NCI-H82 treated with DMSO at 0.1 percent for 48 hours (cell line): ENCODE measurements at regions not wholly inside any gene's neighbourhood (a gene's known extent, or its start where the extent isn't known, plus 50 kb on each side); places are given as distances from the start of the nearest gene placed in this dataset.
A peak's percentile ranks its signal among the peaks of the same experiment; 100 is the strongest.

Source experiments
- DNase-seq: peaks from one replicate; lab custom pipeline; 2025; ENCODE audit not compliant: unreplicated experiment; lab: John Stamatoyannopoulos, UW

DNA sequence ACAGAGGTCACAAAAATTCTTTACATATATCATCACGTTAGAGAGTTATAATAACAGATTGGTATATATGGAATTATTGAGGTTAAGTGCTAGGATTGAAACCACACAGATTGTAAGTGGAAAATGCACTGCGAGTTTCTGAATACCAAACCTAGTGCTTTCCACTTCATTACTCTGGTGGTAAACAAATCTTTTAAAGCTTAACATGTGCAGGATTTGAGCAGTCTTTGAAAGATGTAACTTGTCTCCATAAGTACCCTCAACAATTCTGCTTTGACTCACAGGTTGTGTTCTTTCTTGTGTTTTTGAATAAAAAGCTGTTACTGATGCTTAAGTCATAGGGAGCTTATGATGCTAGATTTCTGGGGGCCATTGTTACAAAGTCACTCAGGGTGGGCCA, 314.7 kb upstream of the DACH1 start:
- no peak for DNase-seq

DNA sequence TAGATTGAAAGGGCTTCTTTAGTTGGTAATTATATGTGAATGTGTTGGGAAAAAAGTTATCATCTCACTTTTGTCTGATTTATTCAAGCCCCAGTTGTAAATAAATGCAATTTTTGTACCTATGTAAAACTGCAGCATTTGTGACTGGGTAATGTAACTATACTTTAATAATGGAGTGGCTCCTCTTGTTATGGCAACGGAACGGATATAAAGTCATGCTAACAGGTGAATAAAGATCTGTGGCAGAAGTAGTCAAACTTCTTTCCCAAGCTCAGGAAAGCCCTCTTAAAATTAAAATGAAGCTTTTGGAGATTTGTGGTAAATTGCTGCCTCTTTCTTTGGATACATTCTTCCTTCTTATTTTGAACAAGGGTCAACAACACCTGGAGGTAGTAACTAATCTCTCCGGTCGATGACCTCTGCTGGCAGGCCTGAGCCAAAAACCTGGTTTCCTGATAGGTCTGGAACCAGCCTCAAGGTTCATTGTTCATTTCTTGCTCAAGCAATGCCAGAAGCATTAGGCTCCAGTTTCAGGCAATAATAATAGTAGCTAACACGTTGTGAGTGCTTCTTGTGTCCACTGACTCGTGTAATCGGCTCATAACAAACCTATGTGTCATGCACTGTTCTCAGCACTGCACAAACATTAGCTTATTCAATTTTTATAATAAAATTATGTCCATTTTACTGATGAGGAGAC, 313.4 kb upstream of the DACH1 start:
- no peak for DNase-seq

DNA sequence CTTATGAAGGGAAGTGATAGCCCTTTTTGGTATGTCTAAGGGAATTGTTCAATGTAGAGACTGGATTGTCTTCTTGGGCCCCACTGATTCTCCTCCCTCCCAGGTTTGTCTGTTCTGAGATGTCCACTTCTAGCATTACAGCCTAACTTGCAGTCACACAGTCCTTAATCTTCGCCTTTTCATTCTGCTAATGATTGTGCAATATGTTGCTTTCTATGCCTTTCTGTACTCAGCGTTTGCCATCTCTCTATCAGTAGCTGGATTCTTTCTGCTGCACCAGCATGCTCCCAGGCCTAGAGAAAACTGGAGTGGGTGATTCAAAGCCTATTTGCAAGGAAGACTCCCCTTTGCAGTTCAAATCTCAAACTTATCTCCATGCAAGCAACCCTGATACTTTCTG, 307.5 kb upstream of the DACH1 start:
- DNase-seq = no peak

DNA sequence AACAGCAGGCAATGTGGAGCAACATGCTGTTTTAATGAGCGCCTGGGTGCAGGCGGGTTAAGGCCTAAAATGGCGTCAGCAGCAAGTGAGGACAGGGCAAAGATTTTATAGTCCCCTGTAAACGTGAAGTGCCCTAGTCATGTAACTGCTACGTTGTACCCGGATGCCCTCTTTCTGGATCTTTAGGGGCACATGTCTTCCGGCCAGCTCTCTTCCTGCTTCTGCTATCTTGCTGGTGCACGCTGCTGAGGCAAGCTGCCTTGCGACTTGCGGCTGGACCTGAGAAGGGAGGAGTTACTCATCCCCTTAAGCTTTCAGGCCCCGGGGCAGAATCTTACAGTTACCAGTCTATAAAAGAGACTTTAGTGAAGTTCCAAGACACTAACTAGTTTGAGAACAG, 303.6 kb upstream of the DACH1 start:
- DNase-seq = no peak

GRCh38 chr13:72168126-72168855, 301.3 kb upstream of the DACH1 start:
- DNase-seq = no peak

DNA sequence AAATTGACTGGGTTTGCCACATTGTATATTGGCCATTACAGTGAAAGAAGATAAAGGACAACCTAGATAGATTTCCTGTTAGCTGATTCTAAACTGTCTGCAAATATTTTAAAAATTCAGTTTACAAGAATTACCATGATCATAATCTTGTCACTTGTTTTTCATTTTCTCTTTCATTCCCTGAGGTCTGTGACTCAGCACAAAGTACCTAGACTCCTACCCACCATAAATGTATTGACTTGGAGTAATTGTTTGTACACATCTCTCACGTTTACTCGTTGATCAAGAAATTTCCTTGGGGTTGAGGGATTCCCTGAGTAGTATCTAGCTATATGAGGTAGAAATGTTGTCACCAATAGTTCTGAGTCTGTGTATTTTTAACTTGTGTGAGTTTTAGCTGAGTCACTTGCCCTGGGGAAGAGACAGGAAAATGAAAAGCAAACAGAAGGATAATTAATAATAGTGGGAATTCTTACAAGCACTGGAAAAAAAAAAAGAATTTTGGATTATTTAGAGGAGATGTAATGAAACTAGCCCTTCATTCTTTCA, 299.2 kb upstream of the DACH1 start:
- DNase-seq = no peak

DNA sequence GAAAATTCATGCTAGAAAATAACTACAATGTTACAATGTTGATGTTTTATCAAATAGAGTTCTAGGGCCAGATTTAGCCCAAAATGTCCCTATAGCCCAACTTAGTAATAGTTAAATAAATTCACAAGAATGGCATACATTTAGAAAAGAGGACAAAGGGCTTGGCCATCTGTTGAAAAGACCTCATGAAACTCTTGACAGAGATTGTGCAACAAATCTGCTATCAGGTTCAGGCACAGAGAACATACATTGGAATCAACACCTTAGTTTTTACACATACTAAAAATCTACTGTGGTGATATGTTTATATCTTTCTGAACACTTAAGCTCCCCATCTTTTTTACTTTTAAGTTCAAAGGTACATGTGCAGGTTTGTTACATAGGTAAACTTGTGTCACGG, 298.3 kb upstream of the DACH1 start:
- peak; percentile 57 for DNase-seq

DNA sequence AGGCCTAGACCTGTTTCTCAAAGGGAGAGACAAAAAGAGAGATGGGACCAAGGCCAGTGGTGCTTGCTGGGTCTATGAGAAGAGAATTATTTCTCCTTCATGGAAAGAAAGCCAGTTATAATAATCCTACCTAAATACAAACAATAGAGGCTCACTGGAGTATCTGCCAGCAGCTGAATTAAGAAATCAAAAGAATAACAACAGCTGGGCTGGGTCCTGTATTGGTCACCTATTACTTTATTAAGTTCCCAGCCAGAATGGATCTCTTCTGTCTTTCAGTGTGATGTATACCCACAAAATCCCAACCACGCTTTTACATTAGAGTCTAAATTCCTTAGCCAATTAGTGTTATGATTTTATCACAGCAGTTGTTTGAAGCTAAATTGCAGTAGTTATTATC, 297.8 kb upstream of the DACH1 start:
- DNase-seq = peak; percentile 42

GRCh38 chr13:72163678-72164077, 296.7 kb upstream of the DACH1 start:
- DNase-seq = peak; percentile 34

DNA sequence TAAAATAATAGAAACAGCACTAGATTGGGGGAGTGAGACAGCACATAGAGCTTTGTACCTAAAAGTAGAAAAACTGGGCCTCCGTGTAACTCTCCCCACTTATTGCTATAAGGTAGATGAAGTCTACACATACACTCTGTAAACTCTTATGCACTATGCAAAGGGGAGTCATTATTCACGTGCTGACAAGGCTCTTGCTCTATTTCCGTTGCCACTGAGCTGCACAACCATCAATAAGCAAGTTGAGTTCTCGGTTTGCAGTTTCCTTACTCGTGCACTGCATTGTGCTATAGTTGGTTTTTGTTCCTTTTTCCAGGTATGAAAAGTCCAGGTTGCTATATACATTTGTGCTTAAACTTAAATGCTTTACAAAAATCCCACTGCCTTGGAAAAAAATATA, 294.0 kb upstream of the DACH1 start:
- DNase-seq = no peak

DNA sequence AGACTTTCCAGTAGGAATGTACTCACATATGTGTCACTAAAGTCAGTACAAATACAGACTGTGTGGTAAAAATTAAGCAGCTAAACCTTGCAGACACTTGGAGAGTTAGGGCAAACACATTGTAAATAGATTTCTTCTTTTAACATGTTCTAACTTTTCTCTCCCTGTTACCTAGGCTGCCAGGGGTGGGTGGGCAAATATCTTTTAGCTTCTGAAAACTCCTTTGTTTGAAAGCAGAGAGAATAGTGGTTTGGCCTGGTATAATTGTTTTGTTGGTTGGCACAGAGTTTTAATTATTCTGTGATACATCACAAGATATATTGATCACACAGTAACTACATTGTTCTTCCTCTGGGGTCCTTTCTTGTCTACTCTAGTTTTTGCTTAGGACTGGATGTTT, 289.8 kb upstream of the DACH1 start:
- no peak for DNase-seq

DNA sequence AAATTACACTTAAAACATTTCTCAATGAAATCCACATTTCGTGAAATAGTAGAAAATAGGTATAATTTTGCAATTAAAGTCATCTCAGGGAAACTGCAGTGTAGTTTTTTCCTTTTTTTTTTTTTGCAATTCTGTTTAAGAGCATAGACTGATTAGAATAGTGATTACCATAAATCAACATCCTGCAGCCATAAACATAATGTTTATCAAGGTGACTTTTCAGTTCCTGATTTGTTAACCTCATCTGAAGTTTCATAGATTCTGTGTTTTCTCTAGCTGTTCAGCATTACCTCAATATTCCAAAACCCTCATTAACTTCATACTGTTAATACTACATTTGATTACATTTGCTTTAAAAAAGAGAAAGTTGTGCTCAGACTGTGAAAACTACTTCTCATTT, 286.3 kb upstream of the DACH1 start:
- no peak for DNase-seq

DNA sequence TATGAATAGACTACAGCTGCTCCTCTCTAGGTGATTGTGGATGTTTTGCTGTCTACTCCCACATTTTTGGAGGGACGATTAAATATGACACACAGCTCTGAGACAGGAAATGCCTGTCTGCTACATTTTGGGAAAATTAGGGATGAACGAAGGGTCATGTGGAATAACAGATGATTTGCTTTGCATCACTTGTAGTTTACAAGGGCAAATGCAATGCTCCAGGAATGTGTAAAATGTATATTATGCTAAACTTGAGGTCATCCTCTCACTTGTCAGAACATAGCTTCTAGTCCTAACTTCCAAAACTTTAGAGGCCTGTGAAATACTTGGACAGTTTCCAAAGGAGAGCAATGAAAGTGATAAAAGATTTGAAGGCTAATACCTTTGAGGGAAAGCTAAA, 284.2 kb upstream of the DACH1 start:
- DNase-seq = no peak

DNA sequence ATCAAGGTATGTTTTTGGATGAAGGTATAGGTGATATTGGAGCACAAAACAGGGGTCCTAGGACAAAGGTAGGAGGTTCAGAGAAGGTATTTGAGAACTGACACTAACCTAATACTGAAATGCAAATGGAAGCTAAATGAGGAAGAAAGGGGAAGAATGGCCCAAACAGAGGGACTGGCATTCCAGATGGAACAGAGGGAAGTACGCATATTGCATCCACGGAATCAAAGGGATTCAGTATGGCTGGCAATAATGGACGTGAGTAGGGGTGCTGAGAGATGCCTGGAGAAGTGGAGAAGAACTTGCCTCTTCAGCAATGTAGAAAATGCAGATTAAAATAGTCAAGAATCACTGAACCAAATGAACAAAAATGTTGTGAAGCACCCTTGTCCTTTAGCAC, 283.5 kb upstream of the DACH1 start:
- no peak for DNase-seq

- DNase-seq = no peak
Measured at GRCh38 chr13:72149701-72150100, 282.7 kb upstream of the DACH1 start.

- DNase-seq = no peak
Measured at GRCh38 chr13:72146816-72147215, 279.8 kb upstream of the DACH1 start.

- DNase-seq = no peak
Measured at GRCh38 chr13:72145383-72145782, 278.4 kb upstream of the DACH1 start.

DNA sequence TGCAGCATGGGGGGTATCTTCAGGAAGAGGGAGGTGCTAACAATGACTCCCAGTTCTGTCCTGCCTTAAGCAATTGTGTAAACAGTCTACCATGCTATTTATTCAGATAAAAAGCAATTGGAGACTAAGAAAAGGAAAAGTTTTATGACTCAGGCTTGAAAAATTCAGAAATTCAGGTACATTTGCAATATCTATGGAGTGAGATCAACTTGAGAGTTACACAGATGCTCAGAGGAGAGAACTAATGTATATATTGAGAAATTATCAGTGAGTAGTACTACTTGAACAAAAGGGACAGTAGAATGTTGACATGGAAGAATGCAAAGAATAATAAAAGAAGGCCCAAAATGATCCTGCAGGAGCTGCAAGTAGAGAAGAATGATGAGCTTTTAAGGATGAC, 277.6 kb upstream of the DACH1 start:
- DNase-seq = no peak

DNA sequence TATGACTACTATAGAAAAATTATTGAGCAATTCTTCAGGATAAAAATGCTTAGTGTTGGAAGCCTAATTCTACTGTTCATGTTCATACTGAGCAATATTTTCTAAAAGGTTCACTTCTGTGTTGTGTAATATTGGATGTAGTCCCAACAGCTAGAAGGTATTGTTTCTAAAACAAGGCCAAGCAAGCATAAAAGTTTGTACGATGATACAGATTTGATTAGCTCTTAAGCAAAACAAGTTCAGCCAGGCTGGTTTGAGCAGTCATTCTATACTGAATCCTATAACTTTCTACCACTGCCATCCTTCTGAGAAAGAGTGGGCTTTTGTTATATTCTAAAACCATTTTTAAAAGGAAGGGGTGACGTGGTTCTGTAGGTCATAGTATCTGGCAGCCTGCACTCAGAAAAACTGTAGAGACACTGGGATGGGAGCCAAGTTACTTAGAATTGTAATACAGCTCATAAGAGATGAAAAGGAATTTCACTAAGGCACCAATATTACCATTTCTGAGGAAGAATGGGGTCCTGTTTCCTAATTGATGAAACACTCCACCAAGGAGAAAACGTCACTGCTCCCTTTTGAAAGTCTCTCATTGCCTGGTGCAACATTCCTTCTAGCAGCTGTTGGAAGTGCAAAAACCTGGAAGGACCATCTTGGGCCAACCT, 275.0 kb upstream of the DACH1 start:
- no peak for DNase-seq

DNA sequence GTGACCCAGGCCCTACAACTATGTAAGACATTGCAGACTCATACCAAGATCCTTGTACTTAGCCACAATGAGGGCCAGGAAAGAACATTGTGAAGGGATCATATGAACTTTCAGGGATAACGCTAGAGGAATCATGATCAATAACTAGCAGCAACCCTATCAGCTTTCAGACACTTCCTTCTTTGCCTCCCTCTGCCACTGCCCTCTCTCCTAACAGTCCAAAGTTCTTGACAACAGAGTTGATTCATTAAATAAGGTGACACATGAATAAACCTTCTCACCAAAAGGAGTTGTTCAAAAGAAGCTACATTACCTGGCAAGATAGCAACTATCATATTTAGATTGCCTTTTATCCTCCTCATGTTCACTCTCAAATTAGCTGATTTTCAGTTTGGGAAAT, 272.2 kb upstream of the DACH1 start:
- no peak for DNase-seq

DNA sequence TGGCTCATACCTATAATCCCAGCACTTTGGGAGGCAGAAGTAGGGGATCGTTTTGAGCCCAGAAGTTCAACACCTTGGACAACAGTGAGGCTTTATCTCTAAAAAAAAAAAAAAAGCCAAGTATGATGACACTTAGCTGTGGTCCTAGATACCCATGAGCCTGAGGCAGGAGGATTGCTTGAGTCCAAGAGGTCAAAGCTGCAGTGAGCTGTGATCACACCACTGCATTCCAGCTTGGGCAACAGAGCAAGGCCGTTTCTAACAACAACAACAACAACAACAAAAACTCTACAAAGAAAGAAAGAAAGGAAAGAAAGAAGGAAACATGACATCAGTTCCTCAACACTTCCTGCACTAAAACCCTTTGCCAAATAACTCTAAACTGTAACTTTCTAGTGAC, 265.1 kb upstream of the DACH1 start:
- no peak for DNase-seq

- no peak for DNase-seq
Measured at GRCh38 chr13:72129117-72129516, 262.1 kb upstream of the DACH1 start.
